CD8-positive, alpha-beta memory T cell (primary cell): ENCODE measurements at regions not wholly inside any gene's neighbourhood (a gene's known extent, or its start where the extent isn't known, plus 50 kb on each side); places are given as distances from the start of the nearest gene placed in this dataset.

ENCODE experiments used
- CTCF ChIA-PET: fragments of 350-600 bp; sonication (Branson Sonifier 250); formaldehyde crosslinking; loops from one replicate; lab custom pipeline; 2021; ENCODE audit warnings: antibody characterized with exemption; lab: Charles Lee
- POLR2A ChIA-PET: fragments of 350-600 bp; sonication (Branson Sonifier 250); formaldehyde crosslinking; loops from one replicate; lab custom pipeline; 2021; ENCODE audit warnings: antibody characterized with exemption; lab: Charles Lee
- DNase-seq, 5 donors: peaks; one replicate each; pipeline versions ENCODE4 v3.0.0 to v3.0.0-alpha.2; 2020 to 2022; ENCODE audit warnings: mixed read lengths in 1 of 5
- H3K27ac ChIP-seq: one replicate; pipeline ENCODE4 v1.7.0; 2013; ENCODE audit warnings: low read depth, mild to moderate bottlenecking, low read length, moderate library complexity
- H3K27me3 ChIP-seq: 2 replicates; pipeline ENCODE4 v1.7.0; 2013; ENCODE audit warnings: low read length, mild to moderate bottlenecking; ENCODE audit not compliant: insufficient read depth, poor library complexity, severe bottlenecking
- H3K36me3 ChIP-seq: 2 replicates; pipeline ENCODE4 v1.7.0; 2013; ENCODE audit warnings: mild to moderate bottlenecking, low read length, moderate library complexity; ENCODE audit not compliant: insufficient read depth
- H3K4me1 ChIP-seq: 2 replicates; pipeline ENCODE4 v1.7.0; 2013; ENCODE audit warnings: mild to moderate bottlenecking, low read length, moderate library complexity; ENCODE audit not compliant: insufficient read depth
- H3K4me3 ChIP-seq: 2 replicates; pipeline ENCODE4 v1.7.0; 2013; ENCODE audit warnings: mild to moderate bottlenecking, low read length
- H3K9me3 ChIP-seq: 2 replicates; pipeline ENCODE4 v1.7.0; 2013; ENCODE audit warnings: mild to moderate bottlenecking, low read length
- H3K27ac Mint-ChIP-seq, 8 donors: one replicate each; pipeline ENCODE4 v1.8.0; 2020 to 2021; ENCODE audit warnings: mixed read lengths in 8 of 8, mild to moderate bottlenecking in 6 of 8, inconsistent platforms in 3 of 8, moderate library complexity in 3 of 8
- H3K27me3 Mint-ChIP-seq, 2 donors: one replicate each; pipeline ENCODE4 v1.8.0; 2020 to 2021; ENCODE audit warnings: mixed read lengths in 2 of 2, mild to moderate bottlenecking in 1 of 2, moderate library complexity in 1 of 2
- H3K36me3 Mint-ChIP-seq, 3 donors: one replicate each; pipeline ENCODE4 v1.8.0; 2020 to 2021; ENCODE audit warnings: mixed read lengths in 3 of 3, inconsistent platforms in 1 of 3, mild to moderate bottlenecking in 1 of 3
- H3K4me1 Mint-ChIP-seq, 3 donors: one replicate each; pipeline ENCODE4 v1.8.0; 2020 to 2021; ENCODE audit warnings: mixed read lengths in 3 of 3, inconsistent platforms in 1 of 3, mild to moderate bottlenecking in 1 of 3
- H3K4me3 Mint-ChIP-seq, 7 donors: one replicate each; pipeline ENCODE4 v1.8.0; 2020 to 2021; ENCODE audit warnings: mixed read lengths in 7 of 7, mild to moderate bottlenecking in 6 of 7, moderate library complexity in 4 of 7, inconsistent platforms in 2 of 7
- H3K9me3 Mint-ChIP-seq, 5 donors: one replicate each; pipeline ENCODE4 v1.8.0; 2020 to 2022; ENCODE audit warnings: mixed read lengths in 5 of 5, mild to moderate bottlenecking in 3 of 5, moderate library complexity in 2 of 5, inconsistent platforms in 1 of 5

DNA sequence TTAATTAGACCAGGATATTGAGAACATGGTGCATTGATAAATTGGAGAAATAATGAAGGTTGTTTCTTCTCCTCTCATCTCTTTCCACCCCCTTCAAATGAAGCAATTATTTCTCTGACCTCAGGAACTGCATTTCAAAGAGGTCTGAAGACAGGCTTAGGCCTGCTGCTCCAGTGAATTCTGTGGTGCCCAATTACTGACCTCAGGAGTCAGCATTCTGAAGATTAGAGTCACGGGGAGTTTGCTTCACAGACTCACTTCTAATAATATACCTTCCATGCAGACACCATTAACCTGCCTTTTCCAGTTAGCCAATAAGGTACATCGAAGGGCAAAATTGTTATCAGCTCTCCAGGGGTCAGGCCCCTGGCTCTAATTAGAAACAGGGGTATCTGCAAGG is 270.9 kb downstream of the GAS1 start:
- H3K27me3 Mint-ChIP-seq, result peaks cover 12 to 23% of the 10 kb centered on the region in 2 donors
- CTCF ChIA-PET, result no interaction called here

GRCh38 chr9:86675805-86676204 is 271.5 kb downstream of the GAS1 start:
- Mint-ChIP-seq H3K27ac (no peak overlapping the region), H3K4me1 (no peaks in the 10 kb centered on the region), H3K36me3 (no peaks in the 10 kb centered on the region)

More for the DNA sequence above, 270.9 kb downstream of the GAS1 start:
- H3K27me3 ChIP-seq, result no peaks in the 10 kb centered on the region
- H3K27ac Mint-ChIP-seq, result no peak overlapping the region
- H3K4me1 Mint-ChIP-seq, result no peaks in the 10 kb centered on the region
- no peaks in the 10 kb centered on the region for H3K36me3 ChIP-seq
- no peaks in the 10 kb centered on the region for H3K9me3 ChIP-seq
- H3K4me3 ChIP-seq, result no peak overlapping the region
- H3K4me1 ChIP-seq, result no peaks in the 10 kb centered on the region
- H3K9me3 Mint-ChIP-seq, result no peaks in the 10 kb centered on the region
- DNase-seq, result no peak
- H3K4me3 Mint-ChIP-seq, result no peak overlapping the region
- H3K27ac ChIP-seq, result no peak overlapping the region
- H3K36me3 Mint-ChIP-seq, result no peaks in the 10 kb centered on the region
- POLR2A ChIA-PET, result no interaction called here

GRCh38 chr9:86674487-86674886 is 272.8 kb downstream of the GAS1 start:
- Histone ChIP-seq H3K9me3 (no peaks in the 10 kb centered on the region), H3K36me3 (no peaks in the 10 kb centered on the region), H3K27ac (no peak overlapping the region), H3K27me3 (no peaks in the 10 kb centered on the region), H3K4me1 (no peaks in the 10 kb centered on the region), H3K4me3 (no peak overlapping the region)
- Mint-ChIP-seq H3K27me3 (peaks cover 9 to 24% of the 10 kb centered on the region in 2 donors), H3K27ac (no peak overlapping the region), H3K4me3 (no peak overlapping the region), H3K9me3 (peaks cover 0 to 8% (median 4%) of the 10 kb centered on the region in 5 donors), H3K36me3 (no peaks in the 10 kb centered on the region), H3K4me1 (no peaks in the 10 kb centered on the region)
- no peak for DNase-seq
- ChIA-PET CTCF (no interaction called here), POLR2A (no interaction called here)

More at GRCh38 chr9:86675805-86676204, 271.5 kb downstream of the GAS1 start:
- Mint-ChIP-seq H3K9me3 (peaks cover 0 to 3% (median 1%) of the 10 kb centered on the region in 5 donors), H3K4me3 (no peak overlapping the region), H3K27me3 (peaks cover 12 to 22% of the 10 kb centered on the region in 2 donors)
- no peaks in the 10 kb centered on the region for H3K27me3 ChIP-seq
- H3K4me3 ChIP-seq, result no peak overlapping the region
- H3K27ac ChIP-seq, result no peak overlapping the region
- no peaks in the 10 kb centered on the region for H3K9me3 ChIP-seq
- no peak for DNase-seq
- H3K4me1 ChIP-seq, result no peaks in the 10 kb centered on the region
- H3K36me3 ChIP-seq, result no peaks in the 10 kb centered on the region
- ChIA-PET POLR2A (no interaction called here), CTCF (no interaction called here)

DNA sequence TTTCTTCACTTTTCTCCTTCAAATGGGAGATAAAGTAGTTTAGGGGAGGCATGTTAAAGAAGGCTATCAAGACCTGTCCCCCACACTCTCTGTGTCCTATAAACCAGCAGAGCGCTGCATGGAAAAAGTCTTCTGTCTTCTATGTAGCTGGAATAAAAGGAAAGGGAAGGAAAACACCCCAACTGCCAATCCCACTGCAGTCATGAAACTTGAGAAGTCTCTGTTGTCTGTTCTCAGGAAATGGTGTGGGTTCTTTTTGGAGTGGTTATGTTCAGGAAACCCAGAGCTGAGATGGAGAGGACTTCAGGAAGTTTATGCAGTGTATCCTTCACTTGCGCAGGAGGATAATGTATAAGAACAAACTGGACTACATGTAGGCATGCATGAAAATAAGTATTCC is 274.3 kb downstream of the GAS1 start:
- Histone ChIP-seq H3K4me1 (no peaks in the 10 kb centered on the region), H3K9me3 (no peaks in the 10 kb centered on the region), H3K36me3 (no peaks in the 10 kb centered on the region), H3K27ac (no peak overlapping the region), H3K27me3 (no peaks in the 10 kb centered on the region), H3K4me3 (no peak overlapping the region)
- no peak overlapping the region for H3K4me3 Mint-ChIP-seq
- H3K27ac Mint-ChIP-seq, result no peak overlapping the region
- no peak for DNase-seq
- CTCF ChIA-PET, result no interaction called here
- peaks cover 9 to 23% of the 10 kb centered on the region in 2 donors for H3K27me3 Mint-ChIP-seq
- no peaks in the 10 kb centered on the region for H3K4me1 Mint-ChIP-seq
- POLR2A ChIA-PET, result no interaction called here
- peaks cover 0 to 8% (median 4%) of the 10 kb centered on the region in 5 donors for H3K9me3 Mint-ChIP-seq
- no peaks in the 10 kb centered on the region for H3K36me3 Mint-ChIP-seq

DNA sequence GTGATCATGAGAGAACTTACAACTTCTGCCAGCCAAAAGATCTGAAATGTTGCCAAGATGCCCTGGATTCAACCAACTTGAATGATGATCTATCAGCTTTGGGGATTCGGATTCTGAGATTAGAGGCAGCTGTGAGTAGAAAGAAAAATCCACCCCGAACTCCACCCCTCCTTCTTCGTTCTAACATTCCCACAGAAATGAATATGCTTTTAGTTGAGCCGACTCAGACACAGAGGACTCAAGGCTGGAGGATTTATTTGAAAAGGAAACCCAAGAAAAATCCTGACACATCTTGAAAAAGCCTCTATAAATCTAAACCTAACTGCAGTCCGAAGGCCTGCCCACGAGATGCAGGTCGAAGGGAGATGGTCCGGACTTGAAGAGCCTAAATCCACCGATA is 275.0 kb downstream of the GAS1 start:
- H3K27ac ChIP-seq, result no peak overlapping the region
- H3K9me3 ChIP-seq, result no peaks in the 10 kb centered on the region
- H3K4me3 Mint-ChIP-seq, result no peak overlapping the region
- CTCF ChIA-PET, result no interaction called here
- no peak overlapping the region for H3K27ac Mint-ChIP-seq
- peaks cover 9 to 27% of the 10 kb centered on the region in 2 donors for H3K27me3 Mint-ChIP-seq
- H3K4me1 ChIP-seq, result no peaks in the 10 kb centered on the region
- no peaks in the 10 kb centered on the region for H3K27me3 ChIP-seq
- no peak for DNase-seq
- no peaks in the 10 kb centered on the region for H3K36me3 ChIP-seq
- H3K4me3 ChIP-seq, result no peak overlapping the region
- no peaks in the 10 kb centered on the region for H3K4me1 Mint-ChIP-seq
- POLR2A ChIA-PET, result no interaction called here
- H3K9me3 Mint-ChIP-seq, result peaks cover 0 to 8% (median 4%) of the 10 kb centered on the region in 5 donors
- H3K36me3 Mint-ChIP-seq, result no peaks in the 10 kb centered on the region

- H3K4me3 ChIP-seq, result no peak overlapping the region
- no peaks in the 10 kb centered on the region for H3K4me1 ChIP-seq
- H3K9me3 Mint-ChIP-seq, result peaks cover 0 to 8% (median 4%) of the 10 kb centered on the region in 5 donors
- H3K27me3 Mint-ChIP-seq, result peaks cover 12 to 27% of the 10 kb centered on the region in 2 donors
- no peak overlapping the region for H3K27ac Mint-ChIP-seq
- H3K36me3 ChIP-seq, result no peaks in the 10 kb centered on the region
- peaks cover 2 to 6% (median 4%) of the 10 kb centered on the region in 3 donors for H3K4me1 Mint-ChIP-seq
- no peaks in the 10 kb centered on the region for H3K36me3 Mint-ChIP-seq
- CTCF ChIA-PET, result no interaction called here
- no peak for DNase-seq
- H3K9me3 ChIP-seq, result no peaks in the 10 kb centered on the region
- H3K4me3 Mint-ChIP-seq, result no peak overlapping the region
- H3K27ac ChIP-seq, result no peak overlapping the region
- H3K27me3 ChIP-seq, result no peaks in the 10 kb centered on the region
- POLR2A ChIA-PET, result no interaction called here
Observed at GRCh38 chr9:86671018-86671417, 276.3 kb downstream of the GAS1 start.

- Mint-ChIP-seq H3K9me3 (peaks cover 0 to 8% (median 4%) of the 10 kb centered on the region in 5 donors), H3K36me3 (no peaks in the 10 kb centered on the region), H3K4me1 (peaks cover 2 to 6% (median 4%) of the 10 kb centered on the region in 3 donors), H3K27me3 (peaks cover 10 to 32% of the 10 kb centered on the region in 2 donors), H3K27ac (no peak overlapping the region), H3K4me3 (no peak overlapping the region)
- H3K4me1 ChIP-seq, result no peaks in the 10 kb centered on the region
- ChIA-PET POLR2A (no interaction called here), CTCF (no interaction called here)
- H3K9me3 ChIP-seq, result no peaks in the 10 kb centered on the region
- H3K27ac ChIP-seq, result no peak overlapping the region
- no peak for DNase-seq
- no peak overlapping the region for H3K4me3 ChIP-seq
- no peaks in the 10 kb centered on the region for H3K27me3 ChIP-seq
- no peaks in the 10 kb centered on the region for H3K36me3 ChIP-seq
Observed at GRCh38 chr9:86670536-86670935, 276.8 kb downstream of the GAS1 start.

- ChIA-PET CTCF (no interaction called here), POLR2A (no interaction called here)
- Mint-ChIP-seq H3K27ac (no peak overlapping the region), H3K9me3 (peaks cover 0 to 8% (median 4%) of the 10 kb centered on the region in 5 donors), H3K4me3 (no peak overlapping the region), H3K27me3 (peaks cover 8 to 33% of the 10 kb centered on the region in 2 donors), H3K4me1 (peaks cover 2 to 6% (median 4%) of the 10 kb centered on the region in 3 donors), H3K36me3 (no peaks in the 10 kb centered on the region)
- Histone ChIP-seq H3K36me3 (no peaks in the 10 kb centered on the region), H3K9me3 (no peaks in the 10 kb centered on the region), H3K4me3 (no peak overlapping the region), H3K27ac (no peak overlapping the region), H3K27me3 (no peaks in the 10 kb centered on the region), H3K4me1 (no peaks in the 10 kb centered on the region)
- DNase-seq, result no peak
Observed at GRCh38 chr9:86670076-86670475, 277.2 kb downstream of the GAS1 start.
